GM23338 (cell line): ENCODE measurements at regions not wholly inside any gene's neighbourhood (a gene's known extent, or its start where the extent isn't known, plus 50 kb on each side); places are given as distances from the start of the nearest gene placed in this dataset.

Experiments
- ATAC-seq: fragments of 200-7000 bp; cut with Tn5 transposase; 3 replicates; pipeline ENCODE4 v1.9.1; 2020
- DNase-seq: peaks from one replicate; pipeline ENCODE4 v3.0.0-alpha.2; 2015; ENCODE audit warnings: low spot score
- H2AFZ ChIP-seq: fragments of 200-600 bp; sonication (generic); 2 replicates; pipeline ENCODE4 v1.8.0; 2016; ENCODE audit warnings: antibody characterized with exemption, mild to moderate bottlenecking, moderate library complexity
- H3F3A ChIP-seq: fragments of 200-600 bp; sonication (generic); replicated peaks from 2 replicates; pipeline ENCODE4 v1.8.0; 2017; ENCODE audit warnings: antibody characterized with exemption, mixed run types, low read depth
- H3K27ac ChIP-seq: fragments of 200-600 bp; sonication (generic); 2 replicates; pipeline ENCODE4 v1.6.1; 2016; ENCODE audit warnings: low read depth
- H3K27me3 ChIP-seq: fragments of 200-600 bp; sonication (generic); 2 replicates; pipeline ENCODE4 v1.8.0; 2016; ENCODE audit warnings: mild to moderate bottlenecking, mixed run types, moderate library complexity; ENCODE audit not compliant: insufficient read depth
- H3K36me3 ChIP-seq: fragments of 200-600 bp; sonication (generic); 2 replicates; pipeline ENCODE4 v1.8.0; 2016; ENCODE audit warnings: mild to moderate bottlenecking; ENCODE audit not compliant: insufficient read depth
- H3K4me1 ChIP-seq: fragments of 200-600 bp; sonication (generic); 2 replicates; pipeline ENCODE4 v1.8.0; 2016; ENCODE audit warnings: mild to moderate bottlenecking, moderate library complexity; ENCODE audit not compliant: insufficient read depth
- H3K4me2 ChIP-seq: fragments of 200-600 bp; sonication (generic); 2 replicates; pipeline ENCODE4 v1.7.1; 2017; ENCODE audit warnings: mixed run types
- H3K4me3 ChIP-seq: fragments of 200-600 bp; sonication (generic); 2 replicates; pipeline ENCODE4 v1.6.1; 2016; ENCODE audit warnings: mixed run types
- H3K79me2 ChIP-seq: fragments of 200-600 bp; sonication (generic); replicated peaks from 2 replicates; pipeline ENCODE4 v1.8.0; 2017; ENCODE audit warnings: mild to moderate bottlenecking; ENCODE audit not compliant: insufficient read depth
- H3K9me2 ChIP-seq: fragments of 200-600 bp; sonication (generic); 2 replicates; pipeline ENCODE4 v1.8.0; 2017; ENCODE audit not compliant: insufficient read depth
- H4K20me1 ChIP-seq: fragments of 200-600 bp; sonication (generic); replicated peaks from 2 replicates; pipeline ENCODE4 v1.8.0; 2017; ENCODE audit warnings: mild to moderate bottlenecking; ENCODE audit not compliant: insufficient read depth
- H3K27ac Mint-ChIP-seq: 2 replicates; pipeline ENCODE4 v1.8.0; 2020; ENCODE audit warnings: inconsistent platforms, mild to moderate bottlenecking, moderate library complexity, mixed read lengths
- H3K27me3 Mint-ChIP-seq: 3 replicates; pipeline ENCODE4 v1.8.0; 2022; ENCODE audit warnings: low read depth, mild to moderate bottlenecking, moderate library complexity, mixed read lengths, inconsistent platforms; ENCODE audit not compliant: insufficient read depth, poor library complexity
- H3K36me3 Mint-ChIP-seq: 3 replicates; pipeline ENCODE4 v1.8.0; 2021; ENCODE audit warnings: low read depth, mild to moderate bottlenecking, inconsistent platforms, moderate library complexity, mixed read lengths
- H3K4me1 Mint-ChIP-seq: 3 replicates; pipeline ENCODE4 v1.8.0; 2020; ENCODE audit warnings: mild to moderate bottlenecking, inconsistent platforms, mixed read lengths
- H3K4me3 Mint-ChIP-seq: 3 replicates; pipeline ENCODE4 v1.8.0; 2021; ENCODE audit warnings: moderate library complexity, mild to moderate bottlenecking, inconsistent platforms, mixed read lengths
- H3K9me3 Mint-ChIP-seq: 3 replicates; pipeline ENCODE4 v1.8.0; 2020; ENCODE audit warnings: moderate library complexity, mild to moderate bottlenecking, inconsistent platforms, mixed read lengths
- CTCF ChIP-seq, 2 experiments: fragments of 200-600 bp in 1 of 2; sonication (generic) in 1 of 2; conservative IDR thresholded peaks; 2 replicates each; pipeline versions ENCODE4 v1.5.1 to v1.6.1; 2016 to 2017; ENCODE audit warnings: antibody characterized with exemption in 2 of 2, low read depth in 2 of 2, mild to moderate bottlenecking in 2 of 2, moderate library complexity in 1 of 2
- ETS1 ChIP-seq: IDR thresholded peaks from 2 replicates; pipeline ENCODE4 v1.6.1; 2016; ENCODE audit warnings: antibody characterized with exemption
- NANOG ChIP-seq: IDR thresholded peaks from 2 replicates; pipeline ENCODE4 v1.6.1; 2016; ENCODE audit warnings: antibody characterized with exemption, borderline replicate concordance
- REST ChIP-seq: IDR thresholded peaks from one replicate; pipeline ENCODE4 v1.6.1; 2018; ENCODE audit warnings: antibody characterized with exemption; ENCODE audit not compliant: unreplicated experiment
- STAT1 ChIP-seq: IDR thresholded peaks from one replicate; pipeline ENCODE4 v1.6.1; 2016; ENCODE audit warnings: antibody characterized with exemption; ENCODE audit not compliant: unreplicated experiment
- ZNF114 ChIP-seq: fragments of 250-450 bp; sonication (Bioruptor Pico); IDR thresholded peaks from 2 replicates; pipeline ENCODE4 v1.5.0; 2020; ENCODE audit warnings: mild to moderate bottlenecking, moderate library complexity
- ZNF331 ChIP-seq: fragments of 250-450 bp; sonication (Bioruptor Pico); IDR thresholded peaks from 2 replicates; pipeline ENCODE4 v1.5.0; 2020; ENCODE audit warnings: low read depth, mild to moderate bottlenecking, moderate library complexity

GRCh38 chr1:87437663-87438295 lies 109.1 kb downstream of the LMO4 start (continued):
- TF ChIP-seq REST (no peak), ZNF331 (CRISPR knock-in tag) (no peak), ZNF114 (CRISPR knock-in tag) (no peak), ETS1 (no peak)

GRCh38 chr1:87439821-87440220 lies 111.1 kb downstream of the LMO4 start:
- Mint-ChIP-seq H3K9me3 (peaks cover 22% of the 10 kb centered on the region), H3K27me3 (peaks cover 11% of the 10 kb centered on the region), H3K36me3 (peaks cover 22% of the 10 kb centered on the region), H3K4me3 (no peak overlapping the region), H3K27ac (no peak overlapping the region), H3K4me1 (peaks cover 25% of the 10 kb centered on the region)
- H3K27ac ChIP-seq, result no peak overlapping the region
- H4K20me1 ChIP-seq, result no peaks in the 10 kb centered on the region
- no peaks in the 10 kb centered on the region for H3K27me3 ChIP-seq
- no peaks in the 10 kb centered on the region for H3K36me3 ChIP-seq
- DNase-seq (no peak), ATAC-seq (no peak)
- H2AFZ ChIP-seq, result no peak overlapping the region
- H3K4me3 ChIP-seq, result no peak overlapping the region
- peaks cover 5% of the 10 kb centered on the region; the same call in 1 of the 2 replicates for H3K9me2 ChIP-seq
- H3F3A ChIP-seq, result no peaks in the 10 kb centered on the region
- H3K79me2 ChIP-seq, result no peaks in the 10 kb centered on the region
- H3K4me2 ChIP-seq, result no peak overlapping the region
- peaks cover 16% of the 10 kb centered on the region for H3K4me1 ChIP-seq
- no peak for TF ChIP-seq NANOG
- no peak for TF ChIP-seq ZNF114 (CRISPR knock-in tag)
- TF ChIP-seq CTCF (conservative IDR thresholded peaks at IDR 0.05; ENCODE audit: low read depth in 2 of 2), result no peak
- no peak for TF ChIP-seq STAT1
- TF ChIP-seq REST, result no peak
